ENCODE measurements at regions not wholly inside any gene's neighbourhood (a gene's known extent, or its start where the extent isn't known, plus 50 kb on each side); places are given as distances from the start of the nearest gene placed in this dataset.

GRCh38 chr2:143891879-143892308 lies 628.0 kb downstream of the ZEB2 start:
- TF ChIP-seq CTCF (IDR thresholded peaks at IDR 0.05), result no peak
- TF ChIP-seq EZH2 (IDR thresholded peaks at IDR 0.05), result no peak

All from neural progenitor cell (in vitro differentiated cells).